ENCODE measurements at regions not wholly inside any gene's neighbourhood (a gene's known extent, or its start where the extent isn't known, plus 50 kb on each side); places are given as distances from the start of the nearest gene placed in this dataset.

- TF ChIP-seq CTCF (IDR thresholded peaks at IDR 0.05; ENCODE audit: low read depth, low read length, poor library complexity, severe bottlenecking): no peak
- no peak for TF ChIP-seq EZH2phosphoT487 (IDR thresholded peaks at IDR 0.05; ENCODE audit: borderline replicate concordance, low read length)
Observed at GRCh38 chr13:103156346-103156998, 90.3 kb upstream of the SLC10A2 start.
